Activated B cell treated with CpG ODN at 0.5 μM for 24 hours (primary cell): ENCODE measurements at regions not wholly inside any gene's neighbourhood (a gene's known extent, or its start where the extent isn't known, plus 50 kb on each side); places are given as distances from the start of the nearest gene placed in this dataset.

Experiments used
- ATAC-seq: fragments of 200-7000 bp; cut with Tn5 transposase; one replicate; pipeline ENCODE4 v1.10.0; 2021; ENCODE audit warnings: low read depth, mild to moderate bottlenecking, moderate library complexity
- CTCF ChIA-PET: fragments of 350-600 bp; sonication (Branson Sonifier 250); formaldehyde crosslinking; loops from one replicate; lab custom pipeline; 2021; ENCODE audit warnings: antibody characterized with exemption; lab: Charles Lee
- POLR2A ChIA-PET: fragments of 350-600 bp; sonication (Branson Sonifier 250); formaldehyde crosslinking; loops from one replicate; lab custom pipeline; 2021; ENCODE audit warnings: antibody characterized with exemption; lab: Charles Lee
- DNase-seq: peaks from one replicate; pipeline ENCODE4 v3.0.0; 2022
- H3K27ac Mint-ChIP-seq: one replicate; pipeline ENCODE4 v1.8.0; 2020; ENCODE audit warnings: mixed read lengths
- H3K27me3 Mint-ChIP-seq: one replicate; pipeline ENCODE4 v1.8.0; 2021; ENCODE audit warnings: mixed read lengths
- H3K36me3 Mint-ChIP-seq: one replicate; pipeline ENCODE4 v1.8.0; 2021; ENCODE audit warnings: low read depth, mixed read lengths
- H3K4me1 Mint-ChIP-seq: one replicate; pipeline ENCODE4 v1.8.0; 2021; ENCODE audit warnings: mixed read lengths
- H3K4me3 Mint-ChIP-seq: one replicate; pipeline ENCODE4 v1.8.0; 2020; ENCODE audit warnings: mild to moderate bottlenecking, mixed read lengths
- H3K9me3 Mint-ChIP-seq: one replicate; pipeline ENCODE4 v1.8.0; 2020; ENCODE audit warnings: mixed read lengths
- intact Hi-C: fragments of 100-400 bp; cut with micrococcal nuclease; formaldehyde crosslinking; loops from one replicate; pipeline ENCODE4 v1.15.1; 2024
- TF ChIP-seq, protein P1 (sequence below): fragments of 200-600 bp; IDR thresholded peaks from one replicate; pipeline ENCODE4 v1.8.0; 2022; ENCODE audit warnings: antibody characterized with exemption, mild to moderate bottlenecking

GRCh38 chr15:96106181-96106580 lies 224.3 kb upstream of the NR2F2 start:
- POLR2A ChIA-PET, result no interaction called here

DNA sequence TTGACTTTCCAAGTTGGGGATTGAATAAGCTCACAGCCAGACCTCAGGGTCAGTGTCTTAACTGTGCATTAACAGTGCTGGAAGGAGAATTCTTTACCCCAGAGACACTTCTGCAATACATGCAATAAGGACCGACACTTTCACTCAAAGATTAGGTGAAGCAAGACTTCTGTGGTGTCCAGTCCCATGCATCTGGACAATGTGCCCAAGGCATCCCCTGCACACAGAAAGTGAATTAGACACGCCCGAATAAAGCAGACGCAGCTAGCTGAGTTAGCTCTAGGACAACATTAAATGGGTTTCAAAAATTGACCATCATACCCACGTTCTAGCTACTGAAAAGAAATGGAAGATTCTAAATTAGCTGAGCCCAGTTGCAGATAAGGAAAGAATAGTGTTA lies 223.9 kb upstream of the NR2F2 start:
- TF ChIP-seq, protein P1, sequence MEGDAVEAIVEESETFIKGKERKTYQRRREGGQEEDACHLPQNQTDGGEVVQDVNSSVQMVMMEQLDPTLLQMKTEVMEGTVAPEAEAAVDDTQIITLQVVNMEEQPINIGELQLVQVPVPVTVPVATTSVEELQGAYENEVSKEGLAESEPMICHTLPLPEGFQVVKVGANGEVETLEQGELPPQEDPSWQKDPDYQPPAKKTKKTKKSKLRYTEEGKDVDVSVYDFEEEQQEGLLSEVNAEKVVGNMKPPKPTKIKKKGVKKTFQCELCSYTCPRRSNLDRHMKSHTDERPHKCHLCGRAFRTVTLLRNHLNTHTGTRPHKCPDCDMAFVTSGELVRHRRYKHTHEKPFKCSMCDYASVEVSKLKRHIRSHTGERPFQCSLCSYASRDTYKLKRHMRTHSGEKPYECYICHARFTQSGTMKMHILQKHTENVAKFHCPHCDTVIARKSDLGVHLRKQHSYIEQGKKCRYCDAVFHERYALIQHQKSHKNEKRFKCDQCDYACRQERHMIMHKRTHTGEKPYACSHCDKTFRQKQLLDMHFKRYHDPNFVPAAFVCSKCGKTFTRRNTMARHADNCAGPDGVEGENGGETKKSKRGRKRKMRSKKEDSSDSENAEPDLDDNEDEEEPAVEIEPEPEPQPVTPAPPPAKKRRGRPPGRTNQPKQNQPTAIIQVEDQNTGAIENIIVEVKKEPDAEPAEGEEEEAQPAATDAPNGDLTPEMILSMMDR, result no peak
- H3K4me1 Mint-ChIP-seq, result no peaks in the 10 kb centered on the region
- H3K27ac Mint-ChIP-seq, result no peak overlapping the region
- H3K36me3 Mint-ChIP-seq, result no peaks in the 10 kb centered on the region
- ChIA-PET POLR2A (no interaction called here), CTCF (no interaction called here)
- H3K4me3 Mint-ChIP-seq, result no peak overlapping the region
- intact Hi-C loops, result no loop called here
- ATAC-seq (no peak), DNase-seq (no peak)
- H3K27me3 Mint-ChIP-seq, result no peaks in the 10 kb centered on the region
- H3K9me3 Mint-ChIP-seq, result peaks cover 8% of the 10 kb centered on the region

More at GRCh38 chr15:96106181-96106580, 224.3 kb upstream of the NR2F2 start:
- CTCF ChIA-PET, result no interaction called here
- DNase-seq (no peak), ATAC-seq (no peak)
- Mint-ChIP-seq H3K27ac (no peak overlapping the region), H3K4me3 (no peak overlapping the region), H3K27me3 (no peaks in the 10 kb centered on the region), H3K9me3 (peaks cover 8% of the 10 kb centered on the region), H3K4me1 (no peaks in the 10 kb centered on the region), H3K36me3 (no peaks in the 10 kb centered on the region)
- intact Hi-C loops, result no loop called here
- TF ChIP-seq, protein P1, result no peak

GRCh38 chr15:96107916-96108315 lies 222.6 kb upstream of the NR2F2 start:
- TF ChIP-seq, protein P1, result no peak
- peaks cover 14% of the 10 kb centered on the region for H3K9me3 Mint-ChIP-seq
- ATAC-seq, result no peak
- H3K4me3 Mint-ChIP-seq, result no peak overlapping the region
- no peak for DNase-seq
- POLR2A ChIA-PET, result no interaction called here
- H3K36me3 Mint-ChIP-seq, result no peaks in the 10 kb centered on the region
- H3K27me3 Mint-ChIP-seq, result no peaks in the 10 kb centered on the region
- CTCF ChIA-PET, result no interaction called here
- no peak overlapping the region for H3K27ac Mint-ChIP-seq
- H3K4me1 Mint-ChIP-seq, result no peaks in the 10 kb centered on the region
- intact Hi-C loops, result no loop called here

GRCh38 chr15:96108405-96108804 lies 222.1 kb upstream of the NR2F2 start:
- ChIA-PET CTCF (no interaction called here), POLR2A (no interaction called here)
- intact Hi-C loops, result no loop called here
- Mint-ChIP-seq H3K27me3 (no peaks in the 10 kb centered on the region), H3K36me3 (no peaks in the 10 kb centered on the region), H3K4me1 (no peaks in the 10 kb centered on the region), H3K9me3 (peaks cover 14% of the 10 kb centered on the region), H3K27ac (no peak overlapping the region), H3K4me3 (no peak overlapping the region)
- TF ChIP-seq, protein P1, result no peak
- no peak for ATAC-seq
- DNase-seq, result no peak

DNA sequence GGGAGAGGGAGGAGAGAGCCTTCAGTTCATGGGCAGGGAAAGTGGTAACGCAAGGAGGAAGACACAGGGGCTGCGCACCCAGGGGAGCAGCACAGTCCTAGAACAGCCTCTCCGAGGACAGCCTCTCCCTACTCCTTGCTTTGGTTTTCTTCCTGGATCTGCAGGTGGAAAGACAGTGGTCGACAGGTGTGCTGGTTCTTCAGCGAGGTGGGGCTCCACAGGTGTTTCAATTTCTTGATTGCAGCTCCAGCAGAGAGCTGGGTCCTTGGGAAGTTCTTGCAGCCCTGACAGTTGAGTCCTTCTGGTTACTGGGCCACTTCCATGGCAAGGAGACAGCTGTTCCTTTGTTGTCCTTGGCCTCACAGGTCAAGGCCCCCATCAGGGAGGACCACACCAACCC lies 220.7 kb upstream of the NR2F2 start:
- no peaks in the 10 kb centered on the region for H3K4me1 Mint-ChIP-seq
- CTCF ChIA-PET, result no interaction called here
- no peak for ATAC-seq
- intact Hi-C loops, result no loop called here
- POLR2A ChIA-PET, result no interaction called here
- no peak overlapping the region for H3K27ac Mint-ChIP-seq
- DNase-seq, result no peak
- no peak overlapping the region for H3K4me3 Mint-ChIP-seq
- no peaks in the 10 kb centered on the region for H3K36me3 Mint-ChIP-seq
- H3K9me3 Mint-ChIP-seq, result peaks cover 14% of the 10 kb centered on the region
- H3K27me3 Mint-ChIP-seq, result no peaks in the 10 kb centered on the region
- TF ChIP-seq, protein P1, result no peak
